ENCODE measurements at regions not wholly inside any gene's neighbourhood (a gene's known extent, or its start where the extent isn't known, plus 50 kb on each side); places are given as distances from the start of the nearest gene placed in this dataset.

GRCh38 chr10:4669585-4669984, 156.4 kb upstream of the AKR1E2 start:
- TF ChIP-seq CTCF (IDR thresholded peaks at IDR 0.05; ENCODE audit: insufficient read depth, low read length, poor library complexity, severe bottlenecking) (no peak), EZH2phosphoT487 (conservative IDR thresholded peaks at IDR 0.05; ENCODE audit: low read length) (no peak)
